AG09319 (cell line): ENCODE measurements at regions not wholly inside any gene's neighbourhood (a gene's known extent, or its start where the extent isn't known, plus 50 kb on each side); places are given as distances from the start of the nearest gene placed in this dataset.

Experiments
- DNase-seq: peaks from one replicate; pipeline ENCODE4 v3.0.0-alpha.2; 2010; ENCODE audit warnings: low read depth; ENCODE audit errors: extremely low read depth
- TF ChIP-seq, protein P1 (sequence below): IDR thresholded peaks from 2 replicates; pipeline ENCODE4 v1.5.1; 2011; ENCODE audit warnings: low read depth, mild to moderate bottlenecking, inconsistent platforms, low read length, moderate library complexity

DNA sequence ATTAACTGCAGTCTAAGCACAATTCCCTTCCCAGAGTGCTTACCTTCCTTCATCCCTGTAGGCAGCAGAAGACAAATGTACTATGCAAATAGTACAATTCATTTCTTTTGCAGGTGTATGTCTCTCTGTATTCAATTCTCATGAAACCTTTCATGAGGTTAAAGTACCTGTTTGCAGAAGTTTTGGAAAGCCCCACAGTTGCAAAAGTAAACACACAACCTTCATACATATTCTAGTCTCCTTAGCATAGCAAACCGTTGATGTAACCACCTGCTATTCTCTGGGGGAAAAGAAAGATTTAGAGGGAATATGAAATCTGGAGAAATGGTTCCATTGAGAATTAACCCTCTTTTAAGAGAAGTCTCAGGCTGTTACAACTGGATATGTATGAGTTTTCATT, 200.3 kb upstream of the SUCLG2 start:
- no peak for DNase-seq
- TF ChIP-seq, protein P1, sequence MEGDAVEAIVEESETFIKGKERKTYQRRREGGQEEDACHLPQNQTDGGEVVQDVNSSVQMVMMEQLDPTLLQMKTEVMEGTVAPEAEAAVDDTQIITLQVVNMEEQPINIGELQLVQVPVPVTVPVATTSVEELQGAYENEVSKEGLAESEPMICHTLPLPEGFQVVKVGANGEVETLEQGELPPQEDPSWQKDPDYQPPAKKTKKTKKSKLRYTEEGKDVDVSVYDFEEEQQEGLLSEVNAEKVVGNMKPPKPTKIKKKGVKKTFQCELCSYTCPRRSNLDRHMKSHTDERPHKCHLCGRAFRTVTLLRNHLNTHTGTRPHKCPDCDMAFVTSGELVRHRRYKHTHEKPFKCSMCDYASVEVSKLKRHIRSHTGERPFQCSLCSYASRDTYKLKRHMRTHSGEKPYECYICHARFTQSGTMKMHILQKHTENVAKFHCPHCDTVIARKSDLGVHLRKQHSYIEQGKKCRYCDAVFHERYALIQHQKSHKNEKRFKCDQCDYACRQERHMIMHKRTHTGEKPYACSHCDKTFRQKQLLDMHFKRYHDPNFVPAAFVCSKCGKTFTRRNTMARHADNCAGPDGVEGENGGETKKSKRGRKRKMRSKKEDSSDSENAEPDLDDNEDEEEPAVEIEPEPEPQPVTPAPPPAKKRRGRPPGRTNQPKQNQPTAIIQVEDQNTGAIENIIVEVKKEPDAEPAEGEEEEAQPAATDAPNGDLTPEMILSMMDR, result no peak

DNA sequence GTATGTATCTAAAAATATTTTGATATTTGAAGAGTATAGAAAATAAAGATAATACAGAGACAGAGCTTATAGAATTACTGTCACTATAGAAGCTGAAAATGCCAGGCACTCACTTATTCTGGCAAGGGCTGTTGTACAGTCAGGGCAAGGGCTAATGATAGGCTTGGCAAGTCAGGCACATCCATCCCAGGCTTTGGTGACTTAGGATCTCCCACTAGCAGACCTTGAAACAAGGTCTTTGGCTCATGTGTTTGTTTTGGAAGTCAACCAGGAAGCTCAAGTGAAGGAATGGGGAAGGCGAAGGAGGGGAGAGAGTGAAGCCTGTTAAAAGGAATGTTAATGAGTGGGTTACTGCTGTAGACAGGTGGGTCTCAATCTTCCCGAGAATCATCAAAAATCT, 199.1 kb upstream of the SUCLG2 start:
- TF ChIP-seq, protein P1, result no peak
- no peak for DNase-seq

DNA sequence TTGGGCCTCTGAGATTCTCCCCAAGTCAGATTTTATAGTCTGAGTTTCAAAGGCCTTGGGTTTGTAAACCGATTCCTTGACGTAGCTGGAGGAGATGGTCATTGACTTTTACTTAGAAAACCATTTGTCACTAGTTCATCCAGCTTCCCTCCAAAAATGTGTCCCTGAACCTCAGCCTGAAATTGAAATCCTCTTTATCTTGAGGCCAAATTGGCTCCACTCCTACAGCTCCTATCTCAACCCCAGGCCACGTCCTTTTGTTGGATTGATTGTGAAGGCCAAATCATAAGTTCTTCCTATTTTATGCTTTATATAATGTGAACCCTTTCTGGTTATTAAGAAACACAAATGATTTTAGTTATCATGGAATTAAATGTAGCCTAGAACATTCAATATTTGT, 193.9 kb upstream of the SUCLG2 start:
- TF ChIP-seq, protein P1, result no peak
- no peak for DNase-seq

DNA sequence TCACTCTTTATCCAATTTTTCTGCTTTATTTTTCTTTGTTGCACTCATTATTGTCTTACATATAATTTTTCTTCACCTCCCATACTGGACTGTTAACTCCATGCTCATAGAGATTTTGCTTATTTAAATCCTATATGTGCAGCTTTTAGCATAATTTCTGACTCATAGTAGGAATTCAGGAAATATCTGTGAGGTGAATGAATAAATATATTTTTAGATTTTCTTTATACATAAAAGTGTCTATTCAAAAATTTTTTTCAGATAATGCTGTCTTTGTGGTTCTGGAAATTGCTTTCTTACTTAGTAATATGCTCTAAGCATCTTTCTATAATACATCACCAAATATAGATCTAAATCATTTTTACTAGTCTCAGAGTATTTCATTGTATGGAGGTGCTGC, 191.8 kb upstream of the SUCLG2 start:
- DNase-seq, result no peak
- TF ChIP-seq, protein P1, result no peak

DNA sequence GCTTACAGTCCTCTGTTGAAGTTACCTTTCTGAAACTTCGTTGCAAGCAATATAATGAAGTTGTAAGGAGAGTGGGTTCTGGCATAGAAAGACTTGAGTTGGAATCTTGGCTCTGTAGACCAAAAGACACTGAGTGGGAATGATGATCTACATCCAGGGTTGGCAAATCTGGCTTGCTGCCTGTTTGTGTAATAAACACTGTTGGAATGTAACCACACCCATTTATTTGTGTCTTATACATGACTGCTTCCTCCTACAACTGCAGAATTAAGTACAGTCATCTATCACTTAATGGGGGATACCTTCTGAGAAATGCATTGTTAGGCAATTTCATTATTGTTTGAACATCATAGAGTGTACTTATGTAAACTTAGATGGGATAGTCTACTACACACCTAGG, 178.4 kb upstream of the SUCLG2 start:
- TF ChIP-seq, protein P1, result no peak
- no peak for DNase-seq

DNA sequence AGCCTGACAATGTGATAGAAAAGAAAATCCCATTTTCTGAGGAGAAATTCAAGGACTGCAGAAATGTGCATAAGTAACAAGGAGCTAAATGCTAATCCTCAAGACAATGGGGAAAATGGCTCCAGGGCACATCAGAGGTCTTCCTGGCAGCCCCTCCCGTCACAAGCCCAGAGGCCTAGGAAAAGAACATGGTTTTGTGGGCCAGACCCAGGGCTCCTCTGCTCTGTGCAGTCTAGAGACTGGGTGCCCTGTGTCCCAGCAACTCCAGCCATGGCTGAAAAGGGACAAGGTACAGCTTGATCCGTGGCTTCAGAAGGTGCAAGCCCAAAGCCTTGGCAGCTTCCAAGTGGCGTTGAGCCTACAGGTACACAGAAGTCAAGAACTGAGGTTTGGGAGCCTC, 176.8 kb upstream of the SUCLG2 start:
- no peak for DNase-seq
- TF ChIP-seq, protein P1, result no peak

DNA sequence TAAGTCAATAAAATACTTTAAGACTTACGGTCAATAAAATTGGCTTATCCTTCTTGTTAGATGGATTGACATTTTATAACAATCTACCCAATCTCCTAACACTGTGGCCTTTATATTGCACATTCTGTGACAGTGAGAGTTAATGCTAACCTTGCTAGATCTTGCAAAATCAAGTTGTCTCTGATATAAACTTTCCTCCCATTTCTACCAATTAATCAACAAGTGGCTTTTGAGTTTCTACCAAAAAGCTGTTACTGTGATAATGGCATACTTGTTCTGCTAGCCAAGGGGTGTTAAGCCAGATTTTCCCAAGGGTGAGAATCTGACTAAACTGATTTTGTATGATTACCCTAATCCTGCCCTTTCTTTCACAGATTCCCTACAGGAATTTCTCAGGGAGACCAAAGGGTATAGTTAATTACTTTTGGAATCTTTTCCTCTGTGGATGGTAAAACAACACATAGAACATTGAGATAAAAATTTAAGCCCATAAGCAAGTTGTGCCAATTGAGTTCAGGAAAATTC, 174.1 kb upstream of the SUCLG2 start:
- no peak for DNase-seq
- TF ChIP-seq, protein P1, result no peak
